ENCODE measurements at regions not wholly inside any gene's neighbourhood (a gene's known extent, or its start where the extent isn't known, plus 50 kb on each side); places are given as distances from the start of the nearest gene placed in this dataset.
"Not testable (repeated sequence)": the region's sequence is repeated elsewhere in the genome, so short reads cannot be mapped to it uniquely, and the experiment has no call there.

- no peak overlapping the region for H3K27ac ChIP-seq (ENCODE audit: low read depth in 2 of 2, low read length in 2 of 2)
Measured at GRCh38 chr10:109633846-109634245, 289.5 kb downstream of the XPNPEP1 start.

GRCh38 chr10:109633017-109633416, 290.3 kb downstream of the XPNPEP1 start:
- H3K9me3 ChIP-seq (ENCODE audit: control insufficient read depth in 2 of 3, insufficient read depth in 1 of 3, low read length in 3 of 3); H3K9ac ChIP-seq (ENCODE audit: low read length in 3 of 3); DNase-seq; H3K27me3 ChIP-seq (ENCODE audit: control insufficient read depth, insufficient read depth, low read length); H3K4me3 ChIP-seq (ENCODE audit: low read length in 3 of 3); intact Hi-C loops (cut with DNase I); H3K27ac ChIP-seq (ENCODE audit: low read depth in 2 of 2, low read length in 2 of 2); H3K4me1 ChIP-seq (ENCODE audit: control insufficient read depth in 2 of 3, insufficient read depth in 2 of 3, low read depth in 1 of 3, low read length in 3 of 3); H3K36me3 ChIP-seq (ENCODE audit: control insufficient read depth in 2 of 3, insufficient read depth in 3 of 3, low read length in 3 of 3); FAIRE-seq: not testable (repeated sequence)

More at GRCh38 chr10:109633846-109634245, 289.5 kb downstream of the XPNPEP1 start:
- Histone ChIP-seq H3K4me3 (ENCODE audit: low read length in 3 of 3) (no peak overlapping the region), H3K9me3 (ENCODE audit: control insufficient read depth in 2 of 3, insufficient read depth in 1 of 3, low read length in 3 of 3) (no peaks in the 10 kb centered on the region), H3K36me3 (ENCODE audit: control insufficient read depth in 2 of 3, insufficient read depth in 3 of 3, low read length in 3 of 3) (no peaks in the 10 kb centered on the region), H3K4me1 (ENCODE audit: control insufficient read depth in 2 of 3, insufficient read depth in 2 of 3, low read depth in 1 of 3, low read length in 3 of 3) (no peaks in the 10 kb centered on the region), H3K9ac (ENCODE audit: low read length in 3 of 3) (no peak overlapping the region), H3K27me3 (ENCODE audit: control insufficient read depth, insufficient read depth, low read length) (no peaks in the 10 kb centered on the region)
- no peak for FAIRE-seq
- TF ChIP-seq CTCF (IDR thresholded peaks at IDR 0.05; ENCODE audit: borderline replicate concordance, extremely low read depth, insufficient read depth): no peak
- DNase-seq: no peak
- intact Hi-C loops (cut with DNase I): no loop called here

GRCh38 chr10:109624939-109625338, 298.4 kb downstream of the XPNPEP1 start:
- H3K36me3 ChIP-seq (ENCODE audit: control insufficient read depth in 2 of 3, insufficient read depth in 3 of 3, low read length in 3 of 3): no peaks in the 10 kb centered on the region
- no peak overlapping the region for H3K4me3 ChIP-seq (ENCODE audit: low read length in 3 of 3)
- no peak overlapping the region for H3K9ac ChIP-seq (ENCODE audit: low read length in 3 of 3)
- no peak overlapping the region for H3K27ac ChIP-seq (ENCODE audit: low read depth in 2 of 2, low read length in 2 of 2)
- FAIRE-seq (no peak), DNase-seq (peak in 2 of 5 donors; percentile 24 to 47)
- no peaks in the 10 kb centered on the region for H3K27me3 ChIP-seq (ENCODE audit: control insufficient read depth, insufficient read depth, low read length)
- intact Hi-C loops (cut with DNase I): no loop called here
- H3K9me3 ChIP-seq (ENCODE audit: control insufficient read depth in 2 of 3, insufficient read depth in 1 of 3, low read length in 3 of 3): no peaks in the 10 kb centered on the region
- no peak for TF ChIP-seq CTCF (IDR thresholded peaks at IDR 0.05; ENCODE audit: borderline replicate concordance, extremely low read depth, insufficient read depth)
- peaks cover 0 to 4% (median 0%) of the 10 kb centered on the region in 3 donors for H3K4me1 ChIP-seq (ENCODE audit: control insufficient read depth in 2 of 3, insufficient read depth in 2 of 3, low read depth in 1 of 3, low read length in 3 of 3)

GRCh38 chr10:109622566-109622965, 300.7 kb downstream of the XPNPEP1 start:
- H3K27ac ChIP-seq (ENCODE audit: low read depth in 2 of 2, low read length in 2 of 2): no peak overlapping the region
- H3K9me3 ChIP-seq (ENCODE audit: control insufficient read depth in 2 of 3, insufficient read depth in 1 of 3, low read length in 3 of 3): no peaks in the 10 kb centered on the region
- H3K27me3 ChIP-seq (ENCODE audit: control insufficient read depth, insufficient read depth, low read length): no peaks in the 10 kb centered on the region
- FAIRE-seq (no peak), DNase-seq (no peak)
- peaks cover 0 to 4% (median 0%) of the 10 kb centered on the region in 3 donors for H3K4me1 ChIP-seq (ENCODE audit: control insufficient read depth in 2 of 3, insufficient read depth in 2 of 3, low read depth in 1 of 3, low read length in 3 of 3)
- TF ChIP-seq CTCF (IDR thresholded peaks at IDR 0.05; ENCODE audit: borderline replicate concordance, extremely low read depth, insufficient read depth): no peak
- H3K9ac ChIP-seq (ENCODE audit: low read length in 3 of 3): no peak overlapping the region
- intact Hi-C loops (cut with DNase I): no loop called here
- no peaks in the 10 kb centered on the region for H3K36me3 ChIP-seq (ENCODE audit: control insufficient read depth in 2 of 3, insufficient read depth in 3 of 3, low read length in 3 of 3)
- no peak overlapping the region for H3K4me3 ChIP-seq (ENCODE audit: low read length in 3 of 3)

All from kidney (tissue), 13 donors.